ENCODE measurements at regions not wholly inside any gene's neighbourhood (a gene's known extent, or its start where the extent isn't known, plus 50 kb on each side); places are given as distances from the start of the nearest gene placed in this dataset.

- Histone ChIP-seq H3K4me3 (no peak overlapping the region), H3K27ac (replicated peaks in 1 of 4) (no peak overlapping the region), H3K4me1 (peaks cover 0 to 15% (median 5%) of the 10 kb centered on the region in 4 donors), H3K27me3 (no peaks in the 10 kb centered on the region), H3K9me3 (no peaks in the 10 kb centered on the region), H3K36me3 (no peaks in the 10 kb centered on the region)
- TF ChIP-seq POLR2AphosphoS5 (IDR thresholded peaks at IDR 0.05) = no peak
- no peak for TF ChIP-seq EP300 (IDR thresholded peaks at IDR 0.05)
- TF ChIP-seq CTCF (IDR thresholded peaks at IDR 0.05) = no peak
- no peak for TF ChIP-seq POLR2A (IDR thresholded peaks at IDR 0.05; ENCODE audit: low read depth)
- intact Hi-C loops (cut with DNase I) = no loop called here
- DNase-seq (ENCODE audit: extremely low spot score) = no peak
- WGBS = 96% methylated on average over 6 of the region's 6 CpGs
Measured at GRCh38 chr6:14765106-14765505, 480.8 kb upstream of the JARID2 start.

DNA sequence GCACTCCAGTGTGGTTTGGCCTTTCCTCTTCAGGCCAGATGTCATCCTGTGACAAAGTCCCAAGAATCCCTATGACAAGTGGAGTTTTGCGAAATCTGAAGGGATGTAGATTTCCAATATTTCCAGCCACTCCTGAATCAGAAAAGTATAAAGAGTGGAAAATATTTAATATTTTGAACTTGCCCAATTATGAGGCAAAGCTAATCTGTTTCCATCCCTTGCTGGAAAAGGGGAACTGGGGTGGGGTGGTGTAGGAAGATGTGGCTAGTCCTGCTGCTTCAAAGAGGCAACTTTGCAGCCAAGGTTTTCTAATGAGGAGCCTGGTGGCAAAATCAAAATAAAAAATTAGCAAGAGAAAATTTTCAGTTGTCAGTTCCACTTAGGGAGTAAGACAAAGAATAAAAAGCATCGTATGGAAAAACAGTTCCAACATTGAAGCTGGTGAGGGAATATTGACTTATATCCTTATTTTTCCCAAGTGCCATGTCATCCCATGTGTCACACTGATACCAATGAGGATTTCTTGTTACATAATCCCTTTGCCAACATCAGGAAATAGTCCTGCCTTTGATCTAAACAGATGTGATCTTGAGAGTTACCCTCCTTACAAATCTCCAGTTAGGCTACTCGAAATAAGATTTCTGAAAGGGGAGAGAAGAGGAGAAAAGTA is 480.0 kb upstream of the JARID2 start:
- Histone ChIP-seq H3K27ac (replicated peaks in 1 of 4) (no peak overlapping the region), H3K4me1 (peaks cover 6 to 15% (median 9%) of the 10 kb centered on the region in 4 donors), H3K36me3 (no peaks in the 10 kb centered on the region), H3K27me3 (no peaks in the 10 kb centered on the region), H3K4me3 (no peak overlapping the region), H3K9me3 (no peaks in the 10 kb centered on the region)
- no peak for DNase-seq (ENCODE audit: extremely low spot score)
- no peak for TF ChIP-seq POLR2AphosphoS5 (IDR thresholded peaks at IDR 0.05)
- no peak for TF ChIP-seq EP300 (IDR thresholded peaks at IDR 0.05)
- TF ChIP-seq POLR2A (IDR thresholded peaks at IDR 0.05; ENCODE audit: low read depth) = no peak
- TF ChIP-seq CTCF (IDR thresholded peaks at IDR 0.05) = no peak
- intact Hi-C loops (cut with DNase I) = no loop called here
- WGBS = 93% methylated on average over 3 of the region's 3 CpGs

DNA sequence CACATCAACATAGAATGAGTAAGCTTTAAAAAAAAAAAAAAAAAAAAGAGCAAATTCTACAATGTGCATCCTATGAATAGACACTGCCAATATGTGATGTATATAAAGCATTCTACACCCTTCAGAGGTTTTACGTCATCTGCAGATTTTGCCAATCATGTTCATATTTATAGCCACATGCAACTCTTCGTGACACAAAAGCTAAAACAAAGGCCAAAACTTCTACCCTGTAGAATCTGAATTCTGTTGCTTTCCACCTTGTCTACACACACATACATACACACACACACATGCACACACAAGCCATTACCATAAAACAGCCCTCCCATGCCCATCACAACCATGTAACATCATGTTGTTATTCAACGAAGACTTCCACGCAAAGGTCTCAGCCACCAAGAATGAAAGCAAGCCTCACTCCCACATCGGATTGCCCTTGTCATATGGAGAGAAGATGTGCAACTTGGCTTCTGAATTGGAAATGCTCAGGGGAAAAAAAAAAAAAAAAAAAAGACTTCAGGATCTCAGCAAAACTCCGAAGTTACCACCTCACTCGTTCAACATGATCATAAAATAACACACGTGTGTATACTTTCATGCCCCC is 479.4 kb upstream of the JARID2 start:
- intact Hi-C loops (cut with DNase I) = no loop called here
- TF ChIP-seq EP300 (IDR thresholded peaks at IDR 0.05) (no peak), POLR2A (IDR thresholded peaks at IDR 0.05; ENCODE audit: low read depth) (no peak), CTCF (IDR thresholded peaks at IDR 0.05) (no peak)
- no peaks in the 10 kb centered on the region for H3K27me3 ChIP-seq
- H3K27ac ChIP-seq (replicated peaks in 1 of 4) = no peak overlapping the region
- no peak overlapping the region for H3K4me3 ChIP-seq
- H3K36me3 ChIP-seq = no peaks in the 10 kb centered on the region
- WGBS = 92% methylated on average over 8 of the region's 8 CpGs
- DNase-seq (ENCODE audit: extremely low spot score) = no peak
- H3K9me3 ChIP-seq = no peaks in the 10 kb centered on the region
- peaks cover 7 to 15% (median 10%) of the 10 kb centered on the region in 4 donors for H3K4me1 ChIP-seq

GRCh38 chr6:14767226-14767625 is 478.6 kb upstream of the JARID2 start:
- WGBS = 59% methylated on average over 5 of the region's 5 CpGs
- no peak overlapping the region for H3K4me3 ChIP-seq
- H3K27ac ChIP-seq (replicated peaks in 1 of 4) = no peak overlapping the region
- no peak for DNase-seq (ENCODE audit: extremely low spot score)
- H3K4me1 ChIP-seq = peaks cover 7 to 15% (median 10%) of the 10 kb centered on the region in 4 donors
- no peaks in the 10 kb centered on the region for H3K27me3 ChIP-seq
- no peak for TF ChIP-seq POLR2AphosphoS5 (IDR thresholded peaks at IDR 0.05)
- no peak for TF ChIP-seq EP300 (IDR thresholded peaks at IDR 0.05)
- no peak for TF ChIP-seq POLR2A (IDR thresholded peaks at IDR 0.05; ENCODE audit: low read depth)
- intact Hi-C loops (cut with DNase I) = no loop called here
- no peaks in the 10 kb centered on the region for H3K36me3 ChIP-seq
- H3K9me3 ChIP-seq = no peaks in the 10 kb centered on the region

DNA sequence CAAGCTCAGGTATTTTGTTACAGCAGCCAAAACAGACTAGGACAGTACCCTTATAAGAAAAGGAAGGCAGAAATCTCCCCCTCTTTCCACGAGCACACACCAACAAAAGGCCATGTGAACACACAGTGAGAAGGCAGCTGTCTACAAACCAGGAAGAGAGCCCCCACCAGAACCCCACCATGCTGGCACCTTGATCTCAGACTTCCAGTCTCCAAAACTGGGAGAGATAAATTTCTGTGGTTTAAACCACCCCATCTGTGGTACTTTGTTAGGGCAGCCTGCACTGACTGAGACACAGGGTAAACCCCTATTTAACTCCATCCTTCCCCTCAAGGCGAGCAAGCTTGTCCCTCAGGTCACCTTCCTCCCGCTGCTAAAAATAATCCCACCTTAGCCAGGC is 475.8 kb upstream of the JARID2 start:
- Histone ChIP-seq H3K27me3 (no peaks in the 10 kb centered on the region), H3K4me3 (no peak overlapping the region), H3K36me3 (no peaks in the 10 kb centered on the region), H3K9me3 (no peaks in the 10 kb centered on the region), H3K27ac (replicated peaks in 1 of 4) (no peak overlapping the region), H3K4me1 (peaks cover 7 to 15% (median 10%) of the 10 kb centered on the region in 4 donors)
- no peak for TF ChIP-seq EP300 (IDR thresholded peaks at IDR 0.05)
- TF ChIP-seq POLR2A (IDR thresholded peaks at IDR 0.05; ENCODE audit: low read depth) = no peak
- no peak for TF ChIP-seq CTCF (IDR thresholded peaks at IDR 0.05)
- intact Hi-C loops (cut with DNase I) = no loop called here
- no peak for DNase-seq (ENCODE audit: extremely low spot score)
- 92% methylated on average over 3 of the region's 3 CpGs for WGBS
